GM19240 (cell line): ENCODE measurements at regions not wholly inside any gene's neighbourhood (a gene's known extent, or its start where the extent isn't known, plus 50 kb on each side); places are given as distances from the start of the nearest gene placed in this dataset.

ENCODE experiments used
- DNase-seq: peaks from one replicate; pipeline ENCODE4 v3.0.0; 2011; ENCODE audit warnings: low spot score; ENCODE audit not compliant: insufficient read length

DNA sequence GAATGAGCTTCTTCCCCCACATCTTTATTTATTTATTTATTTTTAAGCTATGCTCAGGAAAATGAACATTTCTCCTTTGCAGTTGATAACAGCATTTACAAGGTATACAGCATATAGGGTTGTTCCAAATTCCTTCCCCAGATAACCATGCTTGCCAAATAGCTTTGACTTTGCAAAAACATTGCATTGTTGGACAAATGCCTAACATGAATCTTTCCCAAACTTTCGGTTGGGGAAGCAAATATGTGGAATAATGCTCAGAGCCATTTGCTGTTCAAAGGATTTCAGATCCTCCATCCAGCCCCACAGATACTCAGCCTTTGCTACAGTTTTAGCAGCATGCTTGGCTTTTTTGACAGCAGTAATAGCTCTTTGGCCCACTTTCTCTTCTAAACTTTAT, 127.2 kb upstream of the AGA start:
- DNase-seq: no peak

DNA sequence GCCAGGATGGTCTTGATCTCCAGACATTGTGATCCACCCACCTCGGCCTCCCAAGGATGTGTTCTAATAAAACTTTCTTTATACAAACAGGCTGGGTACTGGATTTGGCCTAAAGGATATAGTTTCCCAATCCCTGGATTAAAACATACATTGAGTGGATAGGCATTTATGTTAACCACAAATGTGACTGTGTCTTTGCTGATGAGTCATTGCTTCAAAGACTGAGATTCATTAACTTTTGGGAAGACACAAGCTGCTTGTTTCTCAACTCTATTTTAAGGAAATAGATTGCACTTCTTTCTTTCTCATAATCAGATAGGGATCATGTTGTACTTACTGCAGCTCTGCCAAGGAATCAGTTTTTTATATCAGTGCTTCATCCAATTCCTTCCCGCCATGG, 131.3 kb upstream of the AGA start:
- no peak for DNase-seq

DNA sequence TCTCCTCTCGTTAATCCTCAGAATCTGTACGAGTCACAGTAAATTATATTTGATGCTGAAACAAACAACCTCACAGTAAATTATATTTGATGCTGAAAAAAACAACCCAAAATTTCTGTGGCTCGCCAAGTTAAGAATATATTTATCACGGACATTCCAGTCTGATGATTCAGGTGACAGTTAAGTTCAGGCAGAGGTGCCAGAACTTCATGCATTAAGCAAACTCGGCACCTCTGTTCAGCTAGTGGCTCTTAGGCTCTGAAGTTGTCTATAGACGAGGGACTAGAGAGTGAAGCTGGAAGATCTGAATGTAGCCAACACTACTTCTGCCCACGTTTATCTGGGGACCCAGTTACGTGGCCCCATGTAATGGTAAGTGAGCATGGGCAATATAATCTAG, 132.2 kb upstream of the AGA start:
- DNase-seq: no peak

DNA sequence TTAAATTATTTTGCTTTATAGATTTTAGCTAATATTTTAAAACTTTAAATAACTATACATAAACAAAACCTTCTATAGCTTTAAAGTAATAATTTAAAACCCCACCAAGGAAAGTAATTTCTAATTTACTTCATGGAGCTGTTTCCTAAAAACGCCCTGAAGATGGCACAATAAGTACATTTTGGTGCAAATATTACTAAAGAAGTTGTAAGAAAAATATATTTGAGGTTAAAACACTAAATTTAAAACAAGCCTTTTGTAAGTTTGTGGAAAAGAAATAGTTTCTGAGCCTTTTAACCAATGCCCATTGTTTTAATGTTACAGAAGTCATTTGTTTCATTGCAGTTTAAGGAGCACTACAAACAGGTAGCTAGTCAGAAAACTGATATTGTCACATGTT, 137.4 kb upstream of the AGA start:
- no peak for DNase-seq

DNA sequence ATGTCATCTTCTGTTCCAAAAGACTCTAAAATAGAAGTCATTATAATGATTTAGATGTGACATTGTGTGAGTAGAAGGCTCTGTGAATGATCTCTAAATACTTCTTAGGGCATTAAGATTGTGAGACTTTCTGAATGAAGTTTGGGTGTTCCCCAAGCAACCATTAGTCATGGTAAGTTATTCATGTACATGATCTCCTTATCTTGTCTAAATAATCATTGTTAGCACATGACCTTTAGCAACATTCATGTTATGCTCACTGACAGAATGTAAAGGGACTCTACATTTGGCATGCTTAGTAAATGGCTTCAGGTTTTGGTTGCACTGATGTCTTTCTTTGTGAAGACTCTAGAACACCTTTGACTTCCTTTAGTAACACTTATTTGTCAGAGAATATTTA, 140.8 kb upstream of the AGA start:
- no peak for DNase-seq

DNA sequence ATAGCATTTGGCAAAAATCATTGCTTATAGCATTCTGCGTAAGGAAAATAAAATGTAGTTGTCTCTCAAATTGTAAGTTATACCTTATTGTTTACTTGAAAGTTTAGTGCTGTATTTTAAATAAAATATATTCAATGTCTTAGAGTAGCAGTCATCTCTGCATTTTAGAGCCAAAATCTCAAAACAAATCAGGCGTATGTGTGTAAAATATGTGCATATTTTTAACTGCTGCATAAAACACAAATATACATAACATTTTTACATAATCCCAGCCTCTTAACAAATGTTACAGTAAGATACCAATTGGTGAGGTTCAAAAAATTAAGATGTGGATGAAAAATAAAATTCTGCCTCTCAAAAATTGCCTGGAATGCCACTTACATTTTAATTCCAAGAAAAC, 145.8 kb upstream of the AGA start:
- DNase-seq: no peak

DNA sequence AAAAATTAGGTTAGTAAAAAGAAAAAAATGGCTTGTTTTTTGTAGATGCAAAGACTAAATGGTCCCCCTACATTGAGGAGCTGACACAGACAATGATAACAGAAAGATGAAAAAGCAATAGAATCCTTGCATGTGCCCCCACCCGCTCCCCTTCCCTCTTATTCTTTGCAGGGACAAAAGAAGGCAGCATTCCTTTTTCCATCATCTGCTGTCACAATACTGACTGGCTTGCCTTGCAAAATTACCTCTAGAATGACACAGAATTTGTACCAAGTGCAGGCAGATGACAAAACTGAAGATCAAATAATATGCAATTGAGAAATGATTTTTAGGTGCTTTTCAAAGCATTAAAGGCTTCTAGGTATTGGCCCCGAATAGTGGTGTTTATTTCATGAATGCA, 153.1 kb upstream of the AGA start:
- DNase-seq: no peak

DNA sequence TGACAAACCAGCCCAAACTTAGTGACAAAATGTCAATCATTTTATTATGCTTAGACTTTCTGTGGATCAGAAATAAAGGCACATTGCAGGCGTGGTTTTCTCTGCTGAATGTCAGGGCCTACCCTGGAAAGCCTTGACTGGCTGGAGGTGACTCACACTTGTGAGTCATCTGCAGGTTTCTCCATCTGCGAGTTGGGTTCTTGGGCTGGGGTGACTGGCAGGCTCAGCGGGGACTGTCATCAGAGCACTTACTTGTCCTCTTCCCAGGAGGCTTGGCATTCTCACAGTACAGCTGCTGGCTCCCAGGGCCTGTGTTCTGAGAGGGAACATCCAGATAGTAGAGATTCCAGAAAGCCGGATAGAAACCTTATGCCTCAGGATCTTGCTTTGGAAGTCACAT, 153.8 kb upstream of the AGA start:
- no peak for DNase-seq

DNA sequence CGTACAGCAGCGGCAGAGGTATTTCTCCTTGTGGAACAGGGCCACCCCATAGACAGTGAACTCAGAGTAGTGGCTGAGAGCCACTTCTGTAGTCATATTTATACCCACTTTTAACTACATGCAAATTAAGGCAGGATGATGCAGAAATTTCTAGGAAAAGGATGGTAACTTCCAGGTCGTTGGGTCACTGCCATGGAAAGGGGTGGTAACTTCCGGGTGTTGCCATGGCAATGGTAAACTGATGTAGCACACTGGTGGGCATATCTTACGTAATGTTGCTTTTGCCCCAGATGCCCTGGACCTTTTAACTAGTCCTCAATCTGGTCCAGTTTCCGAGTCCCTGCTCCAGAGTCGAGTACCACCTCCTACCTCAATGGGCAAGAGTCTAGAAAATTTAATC, 154.8 kb upstream of the AGA start:
- no peak for DNase-seq

DNA sequence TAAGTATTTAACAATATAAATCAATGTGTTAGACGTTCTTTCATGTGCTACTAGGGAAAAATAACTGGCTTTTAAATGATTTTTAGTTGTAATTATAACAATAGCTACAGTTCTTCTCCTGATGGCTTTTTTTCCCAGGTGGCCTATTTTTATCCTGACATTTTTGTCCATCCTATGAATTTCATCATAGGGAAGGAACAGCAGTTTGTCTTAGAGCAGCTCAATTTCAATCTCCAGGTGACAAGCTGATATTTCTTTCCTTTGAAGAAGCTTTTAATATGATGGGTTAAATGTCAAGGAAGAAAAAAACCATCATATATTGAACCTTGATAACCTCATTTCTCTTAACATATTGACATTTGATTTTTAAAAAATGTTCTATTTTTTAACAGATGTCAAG, 163.0 kb upstream of the AGA start:
- DNase-seq: no peak

DNA sequence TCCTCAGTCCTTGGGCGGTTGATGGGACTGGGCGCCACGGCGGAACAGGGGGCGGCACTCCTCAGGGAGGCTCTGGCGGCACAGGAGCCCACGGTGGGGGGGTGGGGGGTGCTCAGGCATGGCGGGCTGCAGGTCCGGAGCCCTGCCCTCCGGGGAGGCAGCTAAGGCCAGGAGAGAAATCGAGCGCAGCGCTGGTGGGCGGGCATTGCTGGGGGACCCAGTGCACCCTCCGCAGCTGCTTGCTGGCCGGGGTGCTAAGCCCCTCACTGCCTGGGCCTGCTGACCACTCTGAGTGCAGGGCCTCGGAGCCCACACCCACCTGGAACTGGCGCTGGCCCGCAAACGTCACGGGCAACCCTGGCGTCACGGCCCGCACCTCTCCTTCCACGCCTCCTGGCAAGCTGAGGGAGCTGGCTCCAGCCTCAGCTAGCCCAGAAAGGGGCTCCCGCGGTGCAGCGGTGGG, 164.9 kb upstream of the AGA start:
- DNase-seq: no peak

DNA sequence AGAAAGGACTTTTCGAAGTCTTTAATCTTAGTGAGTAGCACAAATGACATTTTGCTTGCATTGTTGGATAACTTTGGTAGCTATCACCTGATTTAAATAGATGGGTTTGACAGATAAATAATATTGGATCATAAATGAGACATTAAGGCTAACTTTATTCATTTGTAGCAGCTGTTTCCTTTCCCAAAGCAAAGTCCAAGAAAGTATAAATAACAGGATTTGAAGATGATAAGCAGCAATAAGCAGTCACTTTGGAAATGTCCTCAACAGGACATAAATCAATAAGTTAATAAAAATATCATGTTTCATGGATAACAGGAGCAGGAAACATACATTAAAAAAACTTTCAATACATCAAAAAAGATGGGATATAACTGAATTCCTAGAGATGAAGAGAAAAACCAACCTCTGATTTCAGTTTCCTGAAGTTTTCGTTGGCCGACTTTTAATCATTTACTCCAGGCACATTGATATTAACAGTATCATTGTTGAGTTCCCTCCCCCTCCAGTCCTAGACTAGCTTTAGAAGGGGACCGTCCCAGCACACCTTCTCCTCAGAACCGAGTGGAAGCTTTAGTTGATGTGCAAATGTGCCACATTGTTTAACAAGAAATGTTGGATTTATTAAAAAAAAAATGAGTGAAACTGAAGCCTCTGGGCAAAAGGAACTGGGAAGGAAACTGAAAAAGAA, 169.9 kb upstream of the AGA start:
- DNase-seq: no peak

DNA sequence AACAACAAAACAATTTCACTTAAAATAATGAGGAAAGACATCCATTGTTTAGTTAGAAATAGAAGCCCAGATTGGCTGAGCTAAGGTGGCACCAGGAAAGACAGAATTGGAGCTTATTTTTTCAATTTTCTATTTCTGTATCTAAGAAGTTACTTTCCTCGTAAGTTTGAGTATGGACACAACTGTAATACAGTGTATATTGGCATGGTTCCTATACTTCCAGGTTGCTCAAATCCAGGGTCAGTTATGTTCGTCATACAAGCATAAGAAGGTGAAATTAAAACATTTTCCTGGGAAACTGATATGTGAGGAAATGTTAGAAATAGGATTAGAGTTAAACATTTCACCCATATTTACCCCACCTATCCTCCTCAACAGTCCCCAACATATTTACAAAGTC, 170.4 kb upstream of the AGA start:
- DNase-seq: no peak

DNA sequence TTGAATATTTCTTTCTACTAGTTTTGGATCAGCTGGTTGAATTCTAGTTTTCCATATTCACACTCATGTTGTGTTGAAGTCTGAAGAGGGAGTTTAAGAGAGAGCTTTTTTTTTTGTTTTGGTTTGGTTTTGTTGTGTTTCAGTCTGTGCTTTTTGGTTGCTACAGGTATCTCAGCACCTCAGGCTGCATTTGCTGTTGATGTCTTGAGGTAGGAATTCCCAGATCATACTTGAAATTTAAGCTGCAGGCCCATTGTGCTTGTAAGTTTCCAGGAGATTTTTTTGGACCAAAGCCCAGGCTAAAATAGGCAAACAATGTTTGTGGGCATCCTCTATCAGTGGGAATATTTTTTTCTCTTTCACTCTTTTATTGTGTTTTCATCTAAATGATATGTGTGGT, 190.2 kb upstream of the AGA start:
- DNase-seq: no peak

DNA sequence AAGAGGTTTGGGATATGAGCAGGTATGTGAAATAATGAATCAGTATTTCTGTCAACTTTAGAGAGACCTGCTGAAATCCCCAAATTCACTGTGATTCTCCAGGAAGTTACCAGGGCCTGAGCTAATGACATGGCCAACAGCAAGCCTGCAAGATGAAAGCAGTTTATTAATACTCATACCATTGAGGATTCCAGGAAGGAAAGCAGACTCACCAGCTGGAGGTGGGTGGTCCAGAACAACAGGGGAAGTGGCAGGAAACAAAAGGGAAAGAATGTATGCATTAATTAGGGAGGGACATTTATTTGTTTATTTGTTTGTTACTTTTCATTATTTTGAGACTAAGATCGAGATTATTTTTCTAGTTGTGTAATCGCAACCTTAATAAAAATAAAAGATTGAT, 196.6 kb upstream of the AGA start:
- DNase-seq: no peak

DNA sequence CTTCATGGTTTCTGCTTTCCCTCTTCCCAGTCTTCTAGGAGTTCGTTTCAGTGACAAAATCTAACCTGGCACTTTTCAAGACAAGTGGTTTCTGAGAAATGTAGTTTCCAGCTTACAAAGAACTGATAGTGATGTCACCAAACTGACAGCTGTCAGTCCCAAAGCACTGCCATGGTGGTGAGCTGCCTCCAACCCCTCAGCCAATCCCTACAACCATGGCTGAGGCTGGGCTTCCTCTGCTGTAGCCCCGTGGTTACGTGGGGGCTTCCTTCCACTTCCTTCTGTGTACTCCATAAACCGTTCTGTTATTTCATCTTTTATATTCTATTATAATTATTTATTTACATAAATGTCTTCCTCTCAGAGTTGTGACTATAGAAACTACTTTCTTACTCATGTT, 198.6 kb upstream of the AGA start:
- DNase-seq: no peak

DNA sequence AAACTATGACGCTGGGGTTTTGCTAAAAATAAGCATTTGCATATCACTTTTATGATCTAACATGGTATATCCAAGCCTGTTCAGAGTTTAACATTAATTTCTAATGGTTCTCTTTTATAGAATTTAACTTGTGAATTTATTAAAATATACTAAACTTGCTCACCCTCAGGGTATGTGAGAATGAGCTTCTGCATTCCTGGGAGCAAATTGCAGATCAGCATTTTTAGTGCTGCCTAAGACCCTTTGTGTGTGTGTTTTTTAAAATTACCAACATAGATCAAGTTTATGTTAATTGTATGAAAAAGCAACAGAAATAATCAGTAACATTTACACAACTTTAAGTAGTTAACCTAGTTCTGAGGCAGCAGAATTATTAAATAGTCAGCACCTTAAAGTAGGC, 218.0 kb upstream of the AGA start:
- DNase-seq: no peak

DNA sequence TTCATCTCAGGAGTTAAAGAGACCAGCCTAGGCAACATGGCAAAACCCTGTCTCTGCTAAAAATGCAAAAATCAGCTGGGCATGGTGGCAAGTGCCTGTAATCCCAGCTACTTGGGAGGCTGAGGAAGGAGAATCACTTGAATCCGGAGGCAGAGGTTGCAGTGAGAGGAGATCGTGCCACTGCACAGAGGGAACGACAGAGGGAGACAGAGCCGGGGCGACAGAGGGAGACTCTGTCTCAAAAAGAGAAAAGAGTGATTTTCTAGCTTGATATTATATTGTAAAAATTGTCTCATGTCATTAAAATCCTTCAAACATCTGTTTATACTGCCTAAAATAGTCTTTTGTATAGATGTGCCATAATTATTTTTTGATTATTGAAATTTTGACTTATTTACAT, 225.4 kb upstream of the AGA start:
- DNase-seq: no peak

DNA sequence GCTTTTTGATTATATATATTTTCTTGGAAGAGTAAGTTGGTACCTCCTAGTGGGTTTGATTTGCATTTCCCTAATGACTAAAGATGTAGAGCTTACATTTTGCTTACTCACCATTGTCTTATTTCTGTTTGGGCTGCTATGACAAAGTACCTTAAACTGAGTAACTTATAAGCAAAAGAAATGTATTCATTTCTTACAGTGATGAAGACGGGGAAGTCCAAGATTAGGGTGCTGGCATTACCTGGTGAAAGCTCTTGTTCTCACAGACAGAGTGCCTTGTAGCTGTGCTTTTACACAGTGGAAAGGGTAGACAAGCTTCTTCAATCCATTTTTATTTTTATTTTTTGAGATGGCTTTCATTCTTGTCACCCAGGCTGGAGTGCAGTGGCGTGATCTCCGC, 229.2 kb upstream of the AGA start:
- DNase-seq: no peak

DNA sequence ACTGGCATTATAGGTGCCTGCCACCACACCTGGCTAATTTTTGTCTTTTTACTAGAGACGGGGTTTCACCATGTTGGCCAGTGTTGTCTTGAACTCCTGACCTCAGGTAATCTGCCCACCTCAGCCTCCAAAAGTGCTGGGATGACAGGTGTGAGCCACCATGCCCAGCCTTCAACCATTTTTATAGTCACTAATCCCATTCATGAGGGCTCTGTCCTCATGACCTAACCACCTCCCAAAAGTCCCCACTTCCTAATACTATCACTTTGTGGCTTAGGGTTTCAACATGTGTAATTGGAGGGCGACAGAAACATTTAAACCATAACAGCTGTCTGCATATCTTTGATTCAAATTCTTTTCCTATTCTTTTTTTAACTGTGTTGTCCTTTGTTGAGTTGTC, 229.6 kb upstream of the AGA start:
- no peak for DNase-seq

DNA sequence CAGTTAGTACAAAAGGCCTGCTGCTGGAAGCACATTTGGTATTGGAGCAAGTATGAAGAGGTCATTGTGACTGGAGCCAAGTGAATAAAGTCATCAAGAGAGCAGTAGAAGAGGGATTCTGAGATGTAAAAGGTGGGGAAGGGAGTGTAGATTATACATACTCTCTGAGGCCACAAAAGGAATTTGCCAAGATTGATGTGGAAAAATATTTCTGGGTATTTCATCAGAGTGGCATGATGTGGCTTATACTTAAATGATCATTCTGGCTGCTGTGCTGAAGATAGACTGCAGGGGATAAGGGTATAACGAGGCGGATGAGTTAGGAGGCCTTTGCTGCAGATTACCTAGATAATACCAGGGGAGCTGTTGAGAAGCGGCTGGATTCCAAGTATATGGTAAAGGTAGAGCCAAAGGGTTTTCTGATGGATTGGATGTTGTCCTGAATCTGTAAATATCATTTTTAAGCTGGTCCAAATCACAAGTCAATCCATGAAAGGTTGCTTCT, 231.8 kb upstream of the AGA start:
- DNase-seq: no peak

DNA sequence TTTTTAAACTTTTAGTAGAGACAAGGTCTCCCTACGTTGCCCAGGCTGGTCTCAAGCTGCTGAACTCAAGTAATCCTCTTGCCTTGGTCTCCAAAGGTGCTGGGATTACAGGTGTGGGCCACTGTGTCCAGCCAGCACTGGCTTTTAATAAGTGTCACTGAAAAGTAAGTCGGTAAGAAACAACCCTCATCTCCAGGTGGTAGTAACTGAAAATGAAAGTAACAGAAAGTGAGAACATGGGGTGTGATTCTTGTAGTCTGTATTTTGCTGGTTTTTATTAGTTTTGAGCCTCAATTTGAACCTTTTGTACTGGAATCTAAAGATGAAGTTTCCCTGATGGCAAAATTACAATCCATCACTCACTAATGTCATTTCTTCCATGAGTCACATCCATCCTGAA, 238.1 kb upstream of the AGA start:
- no peak for DNase-seq

DNA sequence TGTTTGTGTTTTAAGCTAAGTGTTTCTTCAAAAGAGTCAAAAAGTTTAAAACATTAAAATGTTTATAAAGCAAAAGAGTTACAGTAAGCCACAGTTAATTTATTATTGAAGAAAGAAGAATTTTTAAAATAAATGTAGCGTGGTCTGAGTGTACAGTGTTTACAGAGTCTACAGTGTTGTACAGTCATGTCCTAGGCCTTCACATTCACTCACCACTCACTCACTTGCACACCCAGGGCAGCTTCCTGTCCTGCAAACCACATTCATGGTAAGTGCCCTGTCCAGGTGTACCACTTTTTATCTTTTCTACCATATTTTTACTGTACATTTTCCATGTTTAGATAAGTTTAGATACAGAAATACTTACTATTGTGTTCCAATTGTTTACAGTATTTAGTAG, 239.7 kb upstream of the AGA start:
- DNase-seq: no peak

DNA sequence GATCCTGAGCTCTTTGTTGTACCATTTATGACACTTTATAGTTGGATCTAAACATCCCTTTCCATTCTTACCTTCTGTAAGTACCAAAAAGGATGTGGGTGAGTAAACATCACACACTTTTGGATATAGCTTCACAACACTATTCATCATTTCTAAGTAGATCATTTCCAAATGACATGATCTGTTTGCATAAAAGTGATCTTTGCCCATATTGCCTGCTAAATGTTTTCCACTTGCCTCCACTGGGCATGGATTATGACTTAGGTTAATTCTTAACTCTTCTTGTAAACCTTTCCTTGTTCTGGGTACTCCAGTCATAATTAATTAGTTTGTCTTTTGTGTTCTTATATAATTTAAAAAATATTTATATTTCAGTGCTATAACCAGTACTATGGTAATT, 244.9 kb upstream of the AGA start:
- DNase-seq: no peak
